SK-N-SH treated with all-trans-retinoic acid at 6 μM for 48 hours (cell line): ENCODE measurements at regions not wholly inside any gene's neighbourhood (a gene's known extent, or its start where the extent isn't known, plus 50 kb on each side); places are given as distances from the start of the nearest gene placed in this dataset.

Source experiments
- ATAC-seq: fragments of 200-7000 bp; cut with Tn5 transposase; 3 replicates; pipeline ENCODE4 v1.9.1; 2020; ENCODE audit warnings: mild to moderate bottlenecking, moderate library complexity
- ARNTL ChIP-seq: fragments of 450-650 bp; formaldehyde crosslinking; IDR thresholded peaks from 2 replicates; pipeline ENCODE4 v1.5.0; 2020; ENCODE audit warnings: low read depth, mild to moderate bottlenecking, moderate library complexity, borderline replicate concordance
- BACH2 ChIP-seq: fragments of 250-450 bp; sonication (Bioruptor Pico); IDR thresholded peaks from 2 replicates; pipeline ENCODE4 v1.9.0; 2021; ENCODE audit warnings: mild to moderate bottlenecking, borderline replicate concordance
- CSDC2 ChIP-seq: fragments of 250-450 bp; sonication (Bioruptor Pico); IDR thresholded peaks from 2 replicates; pipeline ENCODE4 v1.5.0; 2020; ENCODE audit warnings: mild to moderate bottlenecking, moderate library complexity
- GLIS3 ChIP-seq: fragments of 250-450 bp; sonication (Bioruptor Pico); IDR thresholded peaks from 2 replicates; pipeline ENCODE4 v1.5.0; 2020; ENCODE audit warnings: mild to moderate bottlenecking, moderate library complexity
- OSR1 ChIP-seq: fragments of 250-450 bp; sonication (Bioruptor Pico); IDR thresholded peaks from 2 replicates; pipeline ENCODE4 v1.8.0; 2022; ENCODE audit warnings: moderate library complexity, mild to moderate bottlenecking, inconsistent platforms
- PATZ1 ChIP-seq: fragments of 250-450 bp; sonication (Bioruptor Pico); IDR thresholded peaks from 2 replicates; pipeline ENCODE4 v1.8.0; 2020; ENCODE audit warnings: mild to moderate bottlenecking, moderate library complexity, borderline replicate concordance
- PPARA ChIP-seq: fragments of 250-450 bp; sonication (Bioruptor Pico); IDR thresholded peaks from 2 replicates; pipeline ENCODE4 v1.5.0; 2020; ENCODE audit warnings: mild to moderate bottlenecking, borderline replicate concordance
- RARB ChIP-seq: fragments of 250-450 bp; sonication (Bioruptor Pico); IDR thresholded peaks from 2 replicates; pipeline ENCODE4 v1.8.0; 2021; ENCODE audit warnings: mild to moderate bottlenecking, moderate library complexity
- SNAI2 ChIP-seq: fragments of 250-450 bp; sonication (Bioruptor Pico); IDR thresholded peaks from 2 replicates; pipeline ENCODE4 v1.5.0; 2020; ENCODE audit warnings: mild to moderate bottlenecking, moderate library complexity
- TCF4 ChIP-seq: fragments of 250-450 bp; sonication (Bioruptor Pico); IDR thresholded peaks from 2 replicates; pipeline ENCODE4 v1.8.0; 2021; ENCODE audit warnings: mild to moderate bottlenecking, moderate library complexity, borderline replicate concordance
- TOX ChIP-seq: fragments of 250-450 bp; sonication (Bioruptor Pico); IDR thresholded peaks from 2 replicates; pipeline ENCODE4 v1.8.0; 2021; ENCODE audit warnings: mild to moderate bottlenecking, moderate library complexity, borderline replicate concordance
- ZC3H10 ChIP-seq: fragments of 250-450 bp; sonication (Bioruptor Pico); IDR thresholded peaks from 2 replicates; pipeline ENCODE4 v1.5.1; 2021; ENCODE audit warnings: mild to moderate bottlenecking, moderate library complexity
- ZFP3 ChIP-seq: fragments of 250-450 bp; sonication (Bioruptor Pico); IDR thresholded peaks from 2 replicates; pipeline ENCODE4 v1.5.0; 2020; ENCODE audit warnings: mild to moderate bottlenecking, moderate library complexity
- ZFP30 ChIP-seq: fragments of 450-650 bp; formaldehyde crosslinking; IDR thresholded peaks from 2 replicates; pipeline ENCODE4 v1.5.0; 2022; ENCODE audit warnings: mild to moderate bottlenecking, moderate library complexity
- ZNF70 ChIP-seq: fragments of 450-650 bp; formaldehyde crosslinking; IDR thresholded peaks from 2 replicates; pipeline ENCODE4 v1.5.0; 2020; ENCODE audit warnings: mild to moderate bottlenecking, moderate library complexity
- ZNF8 ChIP-seq: fragments of 450-650 bp; formaldehyde crosslinking; IDR thresholded peaks from 2 replicates; pipeline ENCODE4 v1.5.0; 2020; ENCODE audit warnings: mild to moderate bottlenecking, moderate library complexity
- TF ChIP-seq, protein P1 (sequence below): fragments of 250-450 bp; sonication (Bioruptor Pico); IDR thresholded peaks from 2 replicates; pipeline ENCODE4 v1.5.1; 2021; ENCODE audit warnings: mild to moderate bottlenecking, moderate library complexity
- TF ChIP-seq, protein P2 (sequence below): fragments of 250-450 bp; sonication (Bioruptor Pico); IDR thresholded peaks from 2 replicates; pipeline ENCODE4 v1.5.1; 2020; ENCODE audit warnings: low read depth, mild to moderate bottlenecking, moderate library complexity
- TF ChIP-seq, protein P3 (sequence below): fragments of 250-450 bp; sonication (Bioruptor Pico); IDR thresholded peaks from 2 replicates; pipeline ENCODE4 v1.8.0; 2021; ENCODE audit warnings: low read depth, mild to moderate bottlenecking, moderate library complexity, borderline replicate concordance
- TF ChIP-seq, protein P4 (sequence below): fragments of 250-450 bp; sonication (Bioruptor Pico); IDR thresholded peaks from 2 replicates; pipeline ENCODE4 v1.5.0; 2020; ENCODE audit warnings: mild to moderate bottlenecking, moderate library complexity

- TF ChIP-seq, protein P1, sequence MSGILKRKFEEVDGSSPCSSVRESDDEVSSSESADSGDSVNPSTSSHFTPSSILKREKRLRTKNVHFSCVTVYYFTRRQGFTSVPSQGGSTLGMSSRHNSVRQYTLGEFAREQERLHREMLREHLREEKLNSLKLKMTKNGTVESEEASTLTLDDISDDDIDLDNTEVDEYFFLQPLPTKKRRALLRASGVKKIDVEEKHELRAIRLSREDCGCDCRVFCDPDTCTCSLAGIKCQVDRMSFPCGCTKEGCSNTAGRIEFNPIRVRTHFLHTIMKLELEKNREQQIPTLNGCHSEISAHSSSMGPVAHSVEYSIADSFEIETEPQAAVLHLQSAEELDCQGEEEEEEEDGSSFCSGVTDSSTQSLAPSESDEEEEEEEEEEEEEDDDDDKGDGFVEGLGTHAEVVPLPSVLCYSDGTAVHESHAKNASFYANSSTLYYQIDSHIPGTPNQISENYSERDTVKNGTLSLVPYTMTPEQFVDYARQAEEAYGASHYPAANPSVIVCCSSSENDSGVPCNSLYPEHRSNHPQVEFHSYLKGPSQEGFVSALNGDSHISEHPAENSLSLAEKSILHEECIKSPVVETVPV (CRISPR knock-in tag), result no peak
- TF ChIP-seq TOX (CRISPR knock-in tag) (no peak), ZNF8 (CRISPR knock-in tag) (no peak), ZNF70 (CRISPR knock-in tag) (no peak)
Measured at GRCh38 chr16:18037051-18037450, 299.5 kb downstream of the NPIPA8 start (continued).

- ATAC-seq, result no peak
- TF ChIP-seq PPARA (CRISPR knock-in tag), result no peak
- TF ChIP-seq BACH2 (CRISPR knock-in tag), result no peak
- TF ChIP-seq GLIS3, result no peak
- no peak for TF ChIP-seq ZFP3 (CRISPR knock-in tag)
- TF ChIP-seq ZFP30 (CRISPR knock-in tag), result no peak
- no peak for TF ChIP-seq ARNTL (CRISPR knock-in tag)
- TF ChIP-seq OSR1, result no peak
- no peak for TF ChIP-seq ZNF8 (CRISPR knock-in tag)
- TF ChIP-seq PATZ1 (CRISPR knock-in tag), result no peak
- TF ChIP-seq SNAI2 (CRISPR knock-in tag), result no peak
- TF ChIP-seq TCF4 (CRISPR knock-in tag), result no peak
- TF ChIP-seq CSDC2 (CRISPR knock-in tag), result no peak
- TF ChIP-seq, protein P1 (CRISPR knock-in tag), result no peak
- TF ChIP-seq, protein P2, sequence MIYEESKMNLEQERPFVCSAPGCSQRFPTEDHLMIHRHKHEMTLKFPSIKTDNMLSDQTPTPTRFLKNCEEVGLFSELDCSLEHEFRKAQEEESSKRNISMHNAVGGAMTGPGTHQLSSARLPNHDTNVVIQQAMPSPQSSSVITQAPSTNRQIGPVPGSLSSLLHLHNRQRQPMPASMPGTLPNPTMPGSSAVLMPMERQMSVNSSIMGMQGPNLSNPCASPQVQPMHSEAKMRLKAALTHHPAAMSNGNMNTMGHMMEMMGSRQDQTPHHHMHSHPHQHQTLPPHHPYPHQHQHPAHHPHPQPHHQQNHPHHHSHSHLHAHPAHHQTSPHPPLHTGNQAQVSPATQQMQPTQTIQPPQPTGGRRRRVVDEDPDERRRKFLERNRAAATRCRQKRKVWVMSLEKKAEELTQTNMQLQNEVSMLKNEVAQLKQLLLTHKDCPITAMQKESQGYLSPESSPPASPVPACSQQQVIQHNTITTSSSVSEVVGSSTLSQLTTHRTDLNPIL (CRISPR knock-in tag), result no peak
- TF ChIP-seq, protein P3, sequence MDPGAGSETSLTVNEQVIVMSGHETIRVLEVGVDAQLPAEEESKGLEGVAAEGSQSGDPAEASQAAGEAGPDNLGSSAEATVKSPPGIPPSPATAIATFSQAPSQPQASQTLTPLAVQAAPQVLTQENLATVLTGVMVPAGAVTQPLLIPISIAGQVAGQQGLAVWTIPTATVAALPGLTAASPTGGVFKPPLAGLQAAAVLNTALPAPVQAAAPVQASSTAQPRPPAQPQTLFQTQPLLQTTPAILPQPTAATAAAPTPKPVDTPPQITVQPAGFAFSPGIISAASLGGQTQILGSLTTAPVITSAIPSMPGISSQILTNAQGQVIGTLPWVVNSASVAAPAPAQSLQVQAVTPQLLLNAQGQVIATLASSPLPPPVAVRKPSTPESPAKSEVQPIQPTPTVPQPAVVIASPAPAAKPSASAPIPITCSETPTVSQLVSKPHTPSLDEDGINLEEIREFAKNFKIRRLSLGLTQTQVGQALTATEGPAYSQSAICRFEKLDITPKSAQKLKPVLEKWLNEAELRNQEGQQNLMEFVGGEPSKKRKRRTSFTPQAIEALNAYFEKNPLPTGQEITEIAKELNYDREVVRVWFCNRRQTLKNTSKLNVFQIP, result no peak
- no peak for TF ChIP-seq RARB (CRISPR knock-in tag)
- TF ChIP-seq ZNF70 (CRISPR knock-in tag), result no peak
- TF ChIP-seq ZC3H10 (CRISPR knock-in tag), result no peak
- TF ChIP-seq, protein P4, sequence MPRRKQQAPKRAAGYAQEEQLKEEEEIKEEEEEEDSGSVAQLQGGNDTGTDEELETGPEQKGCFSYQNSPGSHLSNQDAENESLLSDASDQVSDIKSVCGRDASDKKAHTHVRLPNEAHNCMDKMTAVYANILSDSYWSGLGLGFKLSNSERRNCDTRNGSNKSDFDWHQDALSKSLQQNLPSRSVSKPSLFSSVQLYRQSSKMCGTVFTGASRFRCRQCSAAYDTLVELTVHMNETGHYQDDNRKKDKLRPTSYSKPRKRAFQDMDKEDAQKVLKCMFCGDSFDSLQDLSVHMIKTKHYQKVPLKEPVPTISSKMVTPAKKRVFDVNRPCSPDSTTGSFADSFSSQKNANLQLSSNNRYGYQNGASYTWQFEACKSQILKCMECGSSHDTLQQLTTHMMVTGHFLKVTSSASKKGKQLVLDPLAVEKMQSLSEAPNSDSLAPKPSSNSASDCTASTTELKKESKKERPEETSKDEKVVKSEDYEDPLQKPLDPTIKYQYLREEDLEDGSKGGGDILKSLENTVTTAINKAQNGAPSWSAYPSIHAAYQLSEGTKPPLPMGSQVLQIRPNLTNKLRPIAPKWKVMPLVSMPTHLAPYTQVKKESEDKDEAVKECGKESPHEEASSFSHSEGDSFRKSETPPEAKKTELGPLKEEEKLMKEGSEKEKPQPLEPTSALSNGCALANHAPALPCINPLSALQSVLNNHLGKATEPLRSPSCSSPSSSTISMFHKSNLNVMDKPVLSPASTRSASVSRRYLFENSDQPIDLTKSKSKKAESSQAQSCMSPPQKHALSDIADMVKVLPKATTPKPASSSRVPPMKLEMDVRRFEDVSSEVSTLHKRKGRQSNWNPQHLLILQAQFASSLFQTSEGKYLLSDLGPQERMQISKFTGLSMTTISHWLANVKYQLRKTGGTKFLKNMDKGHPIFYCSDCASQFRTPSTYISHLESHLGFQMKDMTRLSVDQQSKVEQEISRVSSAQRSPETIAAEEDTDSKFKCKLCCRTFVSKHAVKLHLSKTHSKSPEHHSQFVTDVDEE (CRISPR knock-in tag), result no peak
Measured at GRCh38 chr16:18024611-18025010, 311.9 kb downstream of the NPIPA8 start.

DNA sequence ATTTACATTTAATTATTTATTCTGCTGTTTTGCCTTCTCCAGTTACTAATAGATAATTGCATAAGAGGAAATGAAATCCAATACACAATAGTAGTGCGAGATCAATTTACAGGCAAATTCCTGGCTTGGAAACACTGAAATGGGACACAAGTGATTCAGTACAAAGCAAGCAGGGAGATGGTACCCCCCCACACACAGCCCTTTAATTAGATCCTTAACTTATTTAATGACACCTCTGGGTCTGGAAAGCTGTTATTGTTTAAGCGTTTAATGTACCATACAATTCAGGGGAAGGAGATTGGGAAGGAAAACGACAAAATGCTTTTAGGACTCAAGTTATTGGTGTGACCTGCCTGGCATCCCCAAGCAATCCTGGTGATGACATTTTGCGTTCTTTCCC, 318.2 kb downstream of the NPIPA8 start:
- ATAC-seq, result no peak
- TF ChIP-seq, protein P2 (CRISPR knock-in tag), result no peak
- no peak for TF ChIP-seq OSR1
- TF ChIP-seq, protein P4 (CRISPR knock-in tag), result no peak
- TF ChIP-seq BACH2 (CRISPR knock-in tag), result no peak
- TF ChIP-seq TCF4 (CRISPR knock-in tag), result no peak
- TF ChIP-seq ZFP3 (CRISPR knock-in tag), result no peak
- TF ChIP-seq ZFP30 (CRISPR knock-in tag), result no peak
- TF ChIP-seq RARB (CRISPR knock-in tag), result no peak
- TF ChIP-seq, protein P3, result no peak
- no peak for TF ChIP-seq ZNF70 (CRISPR knock-in tag)
- TF ChIP-seq TOX (CRISPR knock-in tag), result no peak
